ENCODE measurements at regions not wholly inside any gene's neighbourhood (a gene's known extent, or its start where the extent isn't known, plus 50 kb on each side); places are given as distances from the start of the nearest gene placed in this dataset.

DNA sequence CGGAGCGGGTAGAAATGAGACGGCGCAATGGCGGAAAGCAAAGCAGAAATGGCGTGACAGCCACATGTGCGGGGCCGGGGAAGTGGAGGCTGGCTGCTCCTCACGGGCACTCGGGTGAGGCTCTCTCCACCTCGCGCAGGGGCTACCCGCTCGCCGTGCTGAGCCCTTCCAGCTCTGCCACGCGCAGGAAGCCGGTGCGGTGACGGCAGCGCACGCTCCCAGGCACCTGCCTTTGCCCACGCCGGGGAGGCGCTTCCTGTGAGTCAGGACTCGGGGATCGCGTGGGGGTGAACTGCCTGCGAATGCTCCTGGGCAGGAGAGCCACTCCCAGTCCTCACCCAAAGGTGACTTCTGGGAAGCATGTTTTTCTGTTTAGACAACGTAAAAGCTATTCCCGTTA, 431.2 kb downstream of the GLRX3 start:
- TF ChIP-seq POLR2AphosphoS5 (IDR thresholded peaks at IDR 0.05; ENCODE audit: low read depth) = no peak
- TF ChIP-seq, protein P1, sequence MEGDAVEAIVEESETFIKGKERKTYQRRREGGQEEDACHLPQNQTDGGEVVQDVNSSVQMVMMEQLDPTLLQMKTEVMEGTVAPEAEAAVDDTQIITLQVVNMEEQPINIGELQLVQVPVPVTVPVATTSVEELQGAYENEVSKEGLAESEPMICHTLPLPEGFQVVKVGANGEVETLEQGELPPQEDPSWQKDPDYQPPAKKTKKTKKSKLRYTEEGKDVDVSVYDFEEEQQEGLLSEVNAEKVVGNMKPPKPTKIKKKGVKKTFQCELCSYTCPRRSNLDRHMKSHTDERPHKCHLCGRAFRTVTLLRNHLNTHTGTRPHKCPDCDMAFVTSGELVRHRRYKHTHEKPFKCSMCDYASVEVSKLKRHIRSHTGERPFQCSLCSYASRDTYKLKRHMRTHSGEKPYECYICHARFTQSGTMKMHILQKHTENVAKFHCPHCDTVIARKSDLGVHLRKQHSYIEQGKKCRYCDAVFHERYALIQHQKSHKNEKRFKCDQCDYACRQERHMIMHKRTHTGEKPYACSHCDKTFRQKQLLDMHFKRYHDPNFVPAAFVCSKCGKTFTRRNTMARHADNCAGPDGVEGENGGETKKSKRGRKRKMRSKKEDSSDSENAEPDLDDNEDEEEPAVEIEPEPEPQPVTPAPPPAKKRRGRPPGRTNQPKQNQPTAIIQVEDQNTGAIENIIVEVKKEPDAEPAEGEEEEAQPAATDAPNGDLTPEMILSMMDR (IDR thresholded peaks at IDR 0.05; ENCODE audit: insufficient read depth, low read length) = no peak
- no peak for TF ChIP-seq GABPA (IDR thresholded peaks at IDR 0.05; ENCODE audit: low read depth)
- TF ChIP-seq, protein P2, sequence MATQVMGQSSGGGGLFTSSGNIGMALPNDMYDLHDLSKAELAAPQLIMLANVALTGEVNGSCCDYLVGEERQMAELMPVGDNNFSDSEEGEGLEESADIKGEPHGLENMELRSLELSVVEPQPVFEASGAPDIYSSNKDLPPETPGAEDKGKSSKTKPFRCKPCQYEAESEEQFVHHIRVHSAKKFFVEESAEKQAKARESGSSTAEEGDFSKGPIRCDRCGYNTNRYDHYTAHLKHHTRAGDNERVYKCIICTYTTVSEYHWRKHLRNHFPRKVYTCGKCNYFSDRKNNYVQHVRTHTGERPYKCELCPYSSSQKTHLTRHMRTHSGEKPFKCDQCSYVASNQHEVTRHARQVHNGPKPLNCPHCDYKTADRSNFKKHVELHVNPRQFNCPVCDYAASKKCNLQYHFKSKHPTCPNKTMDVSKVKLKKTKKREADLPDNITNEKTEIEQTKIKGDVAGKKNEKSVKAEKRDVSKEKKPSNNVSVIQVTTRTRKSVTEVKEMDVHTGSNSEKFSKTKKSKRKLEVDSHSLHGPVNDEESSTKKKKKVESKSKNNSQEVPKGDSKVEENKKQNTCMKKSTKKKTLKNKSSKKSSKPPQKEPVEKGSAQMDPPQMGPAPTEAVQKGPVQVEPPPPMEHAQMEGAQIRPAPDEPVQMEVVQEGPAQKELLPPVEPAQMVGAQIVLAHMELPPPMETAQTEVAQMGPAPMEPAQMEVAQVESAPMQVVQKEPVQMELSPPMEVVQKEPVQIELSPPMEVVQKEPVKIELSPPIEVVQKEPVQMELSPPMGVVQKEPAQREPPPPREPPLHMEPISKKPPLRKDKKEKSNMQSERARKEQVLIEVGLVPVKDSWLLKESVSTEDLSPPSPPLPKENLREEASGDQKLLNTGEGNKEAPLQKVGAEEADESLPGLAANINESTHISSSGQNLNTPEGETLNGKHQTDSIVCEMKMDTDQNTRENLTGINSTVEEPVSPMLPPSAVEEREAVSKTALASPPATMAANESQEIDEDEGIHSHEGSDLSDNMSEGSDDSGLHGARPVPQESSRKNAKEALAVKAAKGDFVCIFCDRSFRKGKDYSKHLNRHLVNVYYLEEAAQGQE (IDR thresholded peaks at IDR 0.05; ENCODE audit: insufficient replicate concordance, low read depth) = no peak
- no peak for TF ChIP-seq SPI1 (IDR thresholded peaks at IDR 0.05; ENCODE audit: borderline replicate concordance, low read depth)
